EL (cell line): ENCODE measurements at regions not wholly inside any gene's neighbourhood (a gene's known extent, or its start where the extent isn't known, plus 50 kb on each side); places are given as distances from the start of the nearest gene placed in this dataset.

ENCODE experiments used
- DNase-seq: peaks from one replicate; pipeline ENCODE4 v3.0.0-alpha.2; 2016

GRCh38 chr12:69064734-69065443 lies 131.9 kb upstream of the CPM start:
- no peak for DNase-seq

GRCh38 chr12:69065775-69066174 lies 132.8 kb upstream of the CPM start:
- DNase-seq: no peak

- DNase-seq: no peak
Measured at GRCh38 chr12:69066492-69067373, 133.8 kb upstream of the CPM start.

- DNase-seq: no peak
Measured at GRCh38 chr12:69067713-69068112, 134.7 kb upstream of the CPM start.

- DNase-seq: peak; percentile 66
Measured at GRCh38 chr12:69068448-69068847, 135.5 kb upstream of the CPM start.

- DNase-seq: no peak
Measured at GRCh38 chr12:69069479-69069878, 136.5 kb upstream of the CPM start.

GRCh38 chr12:69070319-69071090 lies 137.5 kb upstream of the CPM start:
- DNase-seq: peak; percentile 69

GRCh38 chr12:69071091-69071370 lies 138.1 kb upstream of the CPM start:
- no peak for DNase-seq

- no peak for DNase-seq
Measured at GRCh38 chr12:69073035-69073434, 140.1 kb upstream of the CPM start.

- DNase-seq: no peak
Measured at GRCh38 chr12:69074556-69075349, 141.8 kb upstream of the CPM start.

- no peak for DNase-seq
Measured at GRCh38 chr12:69083689-69084088, 150.7 kb upstream of the CPM start.

- no peak for DNase-seq
Measured at GRCh38 chr12:69084816-69085378, 151.9 kb upstream of the CPM start.

GRCh38 chr12:69085852-69086251 lies 152.9 kb upstream of the CPM start:
- no peak for DNase-seq

- DNase-seq: no peak
Measured at GRCh38 chr12:69087986-69088385, 151.4 kb upstream of the CPSF6 start.

GRCh38 chr12:69090722-69091121 lies 148.6 kb upstream of the CPSF6 start:
- DNase-seq: no peak

- DNase-seq: no peak
Measured at GRCh38 chr12:69091442-69092017, 147.8 kb upstream of the CPSF6 start.

- DNase-seq: no peak
Measured at GRCh38 chr12:69092137-69092536, 147.2 kb upstream of the CPSF6 start.

- DNase-seq: no peak
Measured at GRCh38 chr12:69094606-69095216, 144.7 kb upstream of the CPSF6 start.

GRCh38 chr12:69095765-69096477 lies 143.4 kb upstream of the CPSF6 start:
- no peak for DNase-seq

GRCh38 chr12:69096669-69097335 lies 142.6 kb upstream of the CPSF6 start:
- peak; percentile 11 for DNase-seq
